ENCODE measurements at regions not wholly inside any gene's neighbourhood (a gene's known extent, or its start where the extent isn't known, plus 50 kb on each side); places are given as distances from the start of the nearest gene placed in this dataset.

GRCh38 chr18:53948991-53949390, 275.5 kb downstream of the MBD2 start:
- ChIA-PET POLR2A (no interaction called here), CTCF (ENCODE audit: unreplicated experiment) (no interaction called here)
- no peak overlapping the region for H3K4me2 ChIP-seq (ENCODE audit: low read length)
- no peaks in the 10 kb centered on the region for H3K9me3 ChIP-seq (ENCODE audit: low read length)
- no peaks in the 10 kb centered on the region for H4K20me1 ChIP-seq (ENCODE audit: insufficient read depth, low read length)
- BruUV-seq (replicated peaks): no TSS peak
- H3K9me2 ChIP-seq (ENCODE audit: insufficient read depth, low read length): no peaks in the 10 kb centered on the region
- TF ChIP-seq CTCF (conservative IDR thresholded peaks at IDR 0.05; ENCODE audit: low read length): no peak
- TF ChIP-seq EZH2phosphoT487 (IDR thresholded peaks at IDR 0.05; ENCODE audit: borderline replicate concordance, low read depth, low read length): no peak
- intact Hi-C loops (cut with micrococcal nuclease; ENCODE audit: unreplicated experiment): no loop called here
- no peaks in the 10 kb centered on the region for H3K36me3 ChIP-seq (ENCODE audit: insufficient read depth, low read length)
- no peak overlapping the region for H3K27ac ChIP-seq (ENCODE audit: low read depth, low read length, poor library complexity, severe bottlenecking)
- DNase-seq (ENCODE audit: low spot score): no peak
- H3K4me1 ChIP-seq (ENCODE audit: insufficient read depth, low read length, poor library complexity, severe bottlenecking): no peaks in the 10 kb centered on the region
- no peak overlapping the region for H3K4me3 ChIP-seq (ENCODE audit: low read depth, low read length, poor library complexity, severe bottlenecking)
- H2AFZ ChIP-seq (ENCODE audit: low read length): no peak overlapping the region
- H3K79me2 ChIP-seq (ENCODE audit: insufficient read depth, low read depth, low read length): no peaks in the 10 kb centered on the region

- Histone ChIP-seq H3K36me3 (ENCODE audit: insufficient read depth, low read length) (no peaks in the 10 kb centered on the region), H3K27ac (ENCODE audit: low read depth, low read length, poor library complexity, severe bottlenecking) (no peak overlapping the region), H3K79me2 (ENCODE audit: insufficient read depth, low read depth, low read length) (no peaks in the 10 kb centered on the region), H3K4me3 (ENCODE audit: low read depth, low read length, poor library complexity, severe bottlenecking) (no peak overlapping the region), H3K9me2 (ENCODE audit: insufficient read depth, low read length) (no peaks in the 10 kb centered on the region), H2AFZ (ENCODE audit: low read length) (no peak overlapping the region), H3K4me2 (ENCODE audit: low read length) (no peak overlapping the region), H3K4me1 (ENCODE audit: insufficient read depth, low read length, poor library complexity, severe bottlenecking) (no peaks in the 10 kb centered on the region), H4K20me1 (ENCODE audit: insufficient read depth, low read length) (no peaks in the 10 kb centered on the region), H3K9me3 (ENCODE audit: low read length) (no peaks in the 10 kb centered on the region)
- CTCF ChIA-PET (ENCODE audit: unreplicated experiment): interaction anchor here (0.5 kb wide), 1 partner anchor 18 kb away, joined by 3 read pairs; no protein-coding TSS in a partner anchor
- BruUV-seq (replicated peaks): no TSS peak
- TF ChIP-seq CTCF (conservative IDR thresholded peaks at IDR 0.05; ENCODE audit: low read length): no peak
- TF ChIP-seq EZH2phosphoT487 (IDR thresholded peaks at IDR 0.05; ENCODE audit: borderline replicate concordance, low read depth, low read length): no peak
- no peak for DNase-seq (ENCODE audit: low spot score)
- intact Hi-C loops (cut with micrococcal nuclease; ENCODE audit: unreplicated experiment): no loop called here
- POLR2A ChIA-PET: interaction anchor here (0.6 kb wide), 1 partner anchor 33 kb away, joined by 3 read pairs; no protein-coding TSS in a partner anchor
Measured at GRCh38 chr18:53947092-53947640, 277.3 kb downstream of the MBD2 start.

- DNase-seq (ENCODE audit: low spot score): no peak
- no peaks in the 10 kb centered on the region for H3K36me3 ChIP-seq (ENCODE audit: insufficient read depth, low read length)
- ChIA-PET CTCF (ENCODE audit: unreplicated experiment) (no interaction called here), POLR2A (no interaction called here)
- intact Hi-C loops (cut with micrococcal nuclease; ENCODE audit: unreplicated experiment): no loop called here
- no peaks in the 10 kb centered on the region for H3K9me2 ChIP-seq (ENCODE audit: insufficient read depth, low read length)
- no peak overlapping the region for H3K4me3 ChIP-seq (ENCODE audit: low read depth, low read length, poor library complexity, severe bottlenecking)
- H2AFZ ChIP-seq (ENCODE audit: low read length): no peak overlapping the region
- no peaks in the 10 kb centered on the region for H3K9me3 ChIP-seq (ENCODE audit: low read length)
- H3K27ac ChIP-seq (ENCODE audit: low read depth, low read length, poor library complexity, severe bottlenecking): no peak overlapping the region
- BruUV-seq (replicated peaks): no TSS peak
- no peaks in the 10 kb centered on the region for H3K4me1 ChIP-seq (ENCODE audit: insufficient read depth, low read length, poor library complexity, severe bottlenecking)
- TF ChIP-seq EZH2phosphoT487 (IDR thresholded peaks at IDR 0.05; ENCODE audit: borderline replicate concordance, low read depth, low read length) (no peak), CTCF (conservative IDR thresholded peaks at IDR 0.05; ENCODE audit: low read length) (no peak)
- no peaks in the 10 kb centered on the region for H3K79me2 ChIP-seq (ENCODE audit: insufficient read depth, low read depth, low read length)
- no peaks in the 10 kb centered on the region for H4K20me1 ChIP-seq (ENCODE audit: insufficient read depth, low read length)
- no peak overlapping the region for H3K4me2 ChIP-seq (ENCODE audit: low read length)
Measured at GRCh38 chr18:53946594-53946993, 277.9 kb downstream of the MBD2 start.
